H1 (cell line): ENCODE measurements at regions not wholly inside any gene's neighbourhood (a gene's known extent, or its start where the extent isn't known, plus 50 kb on each side); places are given as distances from the start of the nearest gene placed in this dataset.

Experiments used
- CTCF ChIA-PET: fragments of 300-600 bp; sonication (Branson Sonifier 250); formaldehyde crosslinking; loops from one replicate; lab custom pipeline; 2021; ENCODE audit not compliant: partially characterized antibody; lab: Charles Lee
- POLR2A ChIA-PET: fragments of 300-600 bp; sonication (Branson Sonifier 250); formaldehyde crosslinking; loops from one replicate; lab custom pipeline; 2021; ENCODE audit warnings: inconsistent platforms; ENCODE audit not compliant: partially characterized antibody; lab: Charles Lee
- DNase-seq, 2 experiments: peaks; one replicate each; pipeline versions ENCODE4 v3.0.0 to v3.0.0-alpha.2; 2010 to 2022; ENCODE audit warnings: low spot score in 2 of 2, low read depth in 1 of 2, mixed read lengths in 1 of 2
- FAIRE-seq: peaks from 2 replicates; lab custom pipeline; 2011; peaks lifted over from hg19 to GRCh38; lab: Jason Lieb, UNC
- H2AFZ ChIP-seq: 2 replicates; pipeline ENCODE4 v1.8.1; 2012; ENCODE audit warnings: low read length, inconsistent platforms
- H2AK5ac ChIP-seq: 2 replicates; pipeline ENCODE4 v1.6.1; 2013; ENCODE audit warnings: low read depth, low read length
- H2BK120ac ChIP-seq: replicated peaks from 2 replicates; pipeline ENCODE3; 2013; ENCODE audit warnings: low read depth, low read length, inconsistent platforms
- H2BK12ac ChIP-seq: 2 replicates; pipeline ENCODE4 v1.6.1; 2013; ENCODE audit warnings: low read depth, low read length
- H2BK15ac ChIP-seq: 2 replicates; pipeline ENCODE4 v1.6.1; 2013; ENCODE audit warnings: low read length
- H2BK20ac ChIP-seq: 2 replicates; pipeline ENCODE4 v1.6.1; 2013; ENCODE audit warnings: low read length
- H2BK5ac ChIP-seq: 2 replicates; pipeline ENCODE4 v1.6.1; 2013; ENCODE audit warnings: low read depth, low read length
- H3K14ac ChIP-seq: 2 replicates; pipeline ENCODE4 v1.6.1; 2013; ENCODE audit warnings: inconsistent platforms; ENCODE audit not compliant: insufficient read length
- H3K18ac ChIP-seq: 2 replicates; pipeline ENCODE4 v1.6.1; 2013; ENCODE audit warnings: low read length; ENCODE audit errors: extremely low read depth
- H3K23ac ChIP-seq: 2 replicates; pipeline ENCODE4 v1.6.1; 2013; ENCODE audit warnings: inconsistent platforms; ENCODE audit not compliant: insufficient read length
- H3K23me2 ChIP-seq: 2 replicates; pipeline ENCODE4 v1.6.1; 2013; ENCODE audit warnings: low read depth, low read length
- H3K27ac ChIP-seq: 2 replicates; pipeline ENCODE4 v1.6.1; 2011; ENCODE audit warnings: low read depth, low read length, inconsistent platforms
- H3K27me3 ChIP-seq, 4 experiments: replicated peaks in 1 of 4; 1 replicate in 1 of 4; 2 replicates in 3 of 4; pipeline versions ENCODE4 v1.6.1 to v1.8.1; 2011 to 2013; ENCODE audit warnings: low read length in 3 of 4, mild to moderate bottlenecking in 3 of 4, inconsistent platforms in 2 of 4, mixed read lengths in 2 of 4, moderate library complexity in 1 of 4; ENCODE audit not compliant: control insufficient read depth in 3 of 4, insufficient read depth in 3 of 4; ENCODE audit errors: extremely low read depth in 1 of 4
- H3K36me3 ChIP-seq, 4 experiments: 2 replicates each; pipeline versions ENCODE4 v1.6.1 to v1.8.1; 2011 to 2013; ENCODE audit warnings: mild to moderate bottlenecking in 4 of 4, low read length in 3 of 4, moderate library complexity in 2 of 4, control low read depth in 1 of 4, inconsistent platforms in 1 of 4; ENCODE audit not compliant: insufficient read depth in 4 of 4, control insufficient read depth in 2 of 4
- H3K4ac ChIP-seq: replicated peaks from 2 replicates; pipeline ENCODE3; 2013; ENCODE audit warnings: low read length, low read depth, mixed read lengths, inconsistent platforms; ENCODE audit not compliant: insufficient read length
- H3K4me1 ChIP-seq, 4 experiments: replicated peaks in 1 of 4; 1 replicate in 1 of 4; 2 replicates in 3 of 4; pipeline versions ENCODE4 v1.6.1 to v1.8.1; 2011 to 2013; ENCODE audit warnings: low read length in 3 of 4, inconsistent platforms in 2 of 4, mixed read lengths in 1 of 4; ENCODE audit not compliant: insufficient read depth in 4 of 4, control insufficient read depth in 3 of 4
- H3K4me2 ChIP-seq, 2 experiments: 2 replicates each; pipeline versions ENCODE4 v1.6.1 to v1.8.1; 2011 to 2013; ENCODE audit warnings: low read depth in 2 of 2, low read length in 2 of 2, control low read depth in 1 of 2, inconsistent platforms in 1 of 2, mild to moderate bottlenecking in 1 of 2; ENCODE audit not compliant: insufficient read depth in 1 of 2
- H3K4me3 ChIP-seq, 4 experiments: fragments of 200-600, 300-600 bp in 1 of 4; sonication (generic), shearing (Covaris generic), sonication (Bioruptor Twin) in 1 of 4; 2 replicates each; pipeline versions ENCODE4 v1.5.1 to v1.8.1; 2011 to 2016; ENCODE audit warnings: low read length in 4 of 4, low read depth in 3 of 4, control low read depth in 2 of 4, inconsistent platforms in 2 of 4, mild to moderate bottlenecking in 2 of 4, mixed read lengths in 1 of 4, moderate library complexity in 1 of 4; ENCODE audit not compliant: insufficient read depth in 2 of 4; ENCODE audit errors: extremely low read depth in 1 of 4
- H3K56ac ChIP-seq: replicated peaks from 2 replicates; pipeline ENCODE3; 2013; ENCODE audit warnings: low read depth, mild to moderate bottlenecking, mixed read lengths, low read length, inconsistent platforms; ENCODE audit not compliant: insufficient read length
- H3K79me1 ChIP-seq: 2 replicates; pipeline ENCODE4 v1.6.1; 2013; ENCODE audit warnings: low read depth, low read length, control low read depth
- H3K79me2 ChIP-seq, 2 experiments: 2 replicates each; pipeline versions ENCODE4 v1.6.1 to v1.8.1; 2012 to 2013; ENCODE audit warnings: low read length in 2 of 2, mild to moderate bottlenecking in 2 of 2, inconsistent platforms in 1 of 2; ENCODE audit not compliant: insufficient read depth in 2 of 2, control insufficient read depth in 1 of 2
- H3K9ac ChIP-seq, 4 experiments: replicated peaks in 1 of 4; 1 replicate in 1 of 4; 2 replicates in 3 of 4; pipeline versions ENCODE4 v1.6.1 to v1.8.1; 2011 to 2013; ENCODE audit warnings: low read depth in 3 of 4, low read length in 3 of 4, control low read depth in 2 of 4, mild to moderate bottlenecking in 2 of 4, moderate library complexity in 2 of 4, inconsistent platforms in 1 of 4; ENCODE audit errors: extremely low read depth in 1 of 4
- H3K9me3 ChIP-seq, 2 experiments: 2 replicates each; pipeline versions ENCODE4 v1.6.1 to v1.8.1; 2012 to 2013; ENCODE audit warnings: mild to moderate bottlenecking in 2 of 2, moderate library complexity in 2 of 2, control low read depth in 1 of 2, inconsistent platforms in 1 of 2, low read depth in 1 of 2, low read length in 1 of 2, mixed read lengths in 1 of 2; ENCODE audit not compliant: insufficient read depth in 2 of 2
- H4K20me1 ChIP-seq, 2 experiments: replicated peaks in 1 of 2; 2 replicates each; pipeline versions ENCODE3 to v1.8.1; 2011 to 2013; ENCODE audit warnings: inconsistent platforms in 2 of 2, low read length in 2 of 2, mild to moderate bottlenecking in 1 of 2; ENCODE audit not compliant: insufficient read depth in 2 of 2, control insufficient read depth in 1 of 2
- H4K5ac ChIP-seq: 2 replicates; pipeline ENCODE4 v1.6.1; 2013; ENCODE audit warnings: low read length, low read depth, mixed read lengths, inconsistent platforms; ENCODE audit not compliant: insufficient read length
- H4K8ac ChIP-seq: 2 replicates; pipeline ENCODE4 v1.8.0; 2013; ENCODE audit warnings: mild to moderate bottlenecking, moderate library complexity, low read length, inconsistent platforms; ENCODE audit not compliant: insufficient read depth; ENCODE audit errors: extremely low read depth
- H4K91ac ChIP-seq: replicated peaks from 2 replicates; pipeline ENCODE3; 2013; ENCODE audit warnings: low read length, mixed read lengths, inconsistent platforms; ENCODE audit not compliant: insufficient read length
- FOSL1 ChIP-seq: IDR thresholded peaks from 2 replicates; pipeline ENCODE4 v1.6.1; 2011; ENCODE audit warnings: mild to moderate bottlenecking, low read depth, low read length, moderate library complexity; ENCODE audit not compliant: insufficient read depth
- JUN ChIP-seq: IDR thresholded peaks from 2 replicates; pipeline ENCODE4 v1.6.1; 2011; ENCODE audit warnings: low read depth, mild to moderate bottlenecking, improper control_type of control experiment, low read length
- RXRA ChIP-seq: IDR thresholded peaks from 2 replicates; pipeline ENCODE4 v1.6.1; 2011; ENCODE audit warnings: low read depth, mild to moderate bottlenecking, low read length, moderate library complexity; ENCODE audit not compliant: insufficient read depth
- SP4 ChIP-seq: IDR thresholded peaks from 2 replicates; pipeline ENCODE4 v1.6.1; 2012; ENCODE audit warnings: low read length, inconsistent platforms
- TAF1 ChIP-seq: IDR thresholded peaks from 2 replicates; pipeline ENCODE4 v1.6.1; 2011; ENCODE audit warnings: mild to moderate bottlenecking, low read depth, low read length
- TEAD4 ChIP-seq: IDR thresholded peaks from 2 replicates; pipeline ENCODE4 v1.6.1; 2012; ENCODE audit warnings: low read depth, low read length, inconsistent platforms, mixed read lengths
- WGBS, 2 experiments: shearing (Covaris generic) in 1 of 2; methylation state at CpG; one replicate each; pipeline versions ENCODE4 v1.1.6 to v1.1.7; 2013 to 2015; ENCODE audit warnings: low lambda C conversion rate in 2 of 2, mixed read lengths in 2 of 2, inconsistent platforms in 1 of 2, low coverage in 1 of 2, missing lambda C conversion rate in 1 of 2; ENCODE audit not compliant: insufficient replicate concordance in 2 of 2, insufficient coverage in 1 of 2, insufficient read length in 1 of 2; ENCODE audit errors: extremely low coverage in 1 of 2, missing lambda C conversion rate in 1 of 2; 5-methylcytosine and 5-hydroxymethylcytosine counted together
- TF ChIP-seq, protein P1 (sequence below), 3 experiments: IDR thresholded peaks; 1 replicate in 2 of 3; 2 replicates in 1 of 3; pipeline versions ENCODE4 v1.5.1 to v1.6.1; 2011; ENCODE audit warnings: low read length in 3 of 3, mild to moderate bottlenecking in 3 of 3, inconsistent platforms in 2 of 3, low read depth in 1 of 3, moderate library complexity in 1 of 3; ENCODE audit not compliant: insufficient read depth in 1 of 3; ENCODE audit errors: control extremely low read depth in 1 of 3

- Histone ChIP-seq H3K27ac (no peak overlapping the region), H3K56ac (no peak overlapping the region), H2BK15ac (no peak overlapping the region), H4K91ac (no peak overlapping the region), H2BK20ac (no peak overlapping the region), H4K5ac (no peak overlapping the region), H3K4me2 (no peak overlapping the region), H4K20me1 (peaks cover 0 to 2% of the 10 kb centered on the region in 2 experiments), H3K14ac (no peak overlapping the region), H3K9ac (no peak overlapping the region), H3K4ac (no peak overlapping the region), H3K27me3 (no peaks in the 10 kb centered on the region), H3K79me2 (no peaks in the 10 kb centered on the region), H3K23me2 (no peaks in the 10 kb centered on the region), H3K79me1 (no peaks in the 10 kb centered on the region), H3K4me3 (no peak overlapping the region), H4K8ac (no peak overlapping the region), H3K23ac (no peak overlapping the region), H3K36me3 (no peaks in the 10 kb centered on the region), H3K18ac (no peak overlapping the region), H2BK5ac (no peak overlapping the region), H2BK12ac (no peak overlapping the region), H3K9me3 (no peaks in the 10 kb centered on the region), H2AK5ac (no peak overlapping the region), H2BK120ac (no peak overlapping the region), H3K4me1 (no peaks in the 10 kb centered on the region), H2AFZ (no peak overlapping the region)
- FAIRE-seq: no peak
- WGBS, 2 experiments: 92% methylated on average over 3 of the region's 3 CpGs; no CpG with 5 or more reads in 1 of the 2 experiments
- POLR2A ChIA-PET: no interaction called here
- DNase-seq: no peak
- CTCF ChIA-PET: no interaction called here
- TF ChIP-seq SP4 (no peak), JUN (no peak), TAF1 (no peak), FOSL1 (no peak), TEAD4 (no peak), RXRA (no peak)
- TF ChIP-seq, protein P1, sequence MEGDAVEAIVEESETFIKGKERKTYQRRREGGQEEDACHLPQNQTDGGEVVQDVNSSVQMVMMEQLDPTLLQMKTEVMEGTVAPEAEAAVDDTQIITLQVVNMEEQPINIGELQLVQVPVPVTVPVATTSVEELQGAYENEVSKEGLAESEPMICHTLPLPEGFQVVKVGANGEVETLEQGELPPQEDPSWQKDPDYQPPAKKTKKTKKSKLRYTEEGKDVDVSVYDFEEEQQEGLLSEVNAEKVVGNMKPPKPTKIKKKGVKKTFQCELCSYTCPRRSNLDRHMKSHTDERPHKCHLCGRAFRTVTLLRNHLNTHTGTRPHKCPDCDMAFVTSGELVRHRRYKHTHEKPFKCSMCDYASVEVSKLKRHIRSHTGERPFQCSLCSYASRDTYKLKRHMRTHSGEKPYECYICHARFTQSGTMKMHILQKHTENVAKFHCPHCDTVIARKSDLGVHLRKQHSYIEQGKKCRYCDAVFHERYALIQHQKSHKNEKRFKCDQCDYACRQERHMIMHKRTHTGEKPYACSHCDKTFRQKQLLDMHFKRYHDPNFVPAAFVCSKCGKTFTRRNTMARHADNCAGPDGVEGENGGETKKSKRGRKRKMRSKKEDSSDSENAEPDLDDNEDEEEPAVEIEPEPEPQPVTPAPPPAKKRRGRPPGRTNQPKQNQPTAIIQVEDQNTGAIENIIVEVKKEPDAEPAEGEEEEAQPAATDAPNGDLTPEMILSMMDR (IDR thresholded peaks at IDR 0.05; ENCODE audit: control extremely low read depth in 1 of 3, insufficient read depth in 1 of 3, low read depth in 1 of 3, low read length in 3 of 3): no peak
Observed at GRCh38 chr12:77594366-77594765, 236.3 kb upstream of the NAV3 start.
